ENCODE measurements at regions not wholly inside any gene's neighbourhood (a gene's known extent, or its start where the extent isn't known, plus 50 kb on each side); places are given as distances from the start of the nearest gene placed in this dataset.

DNA sequence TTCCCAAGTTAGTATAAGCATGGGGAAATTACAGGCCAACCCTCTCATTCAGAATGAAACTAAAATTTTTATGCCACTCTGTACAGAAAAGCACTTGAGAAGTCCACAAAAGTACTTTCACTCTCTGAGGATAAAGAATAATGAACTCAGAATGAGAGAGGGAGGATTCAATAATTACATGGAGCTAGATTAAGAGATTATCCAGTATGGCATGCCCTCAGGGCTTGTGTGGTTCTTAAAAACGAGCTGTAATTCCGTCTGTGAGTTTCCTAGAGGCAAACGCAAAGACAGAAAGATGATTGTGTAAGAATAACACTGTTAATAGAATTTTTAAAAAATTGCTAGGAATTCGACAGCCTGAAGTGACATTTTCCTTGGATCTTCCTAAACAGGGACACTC, 126.8 kb upstream of the PTCH1 start:
- TF ChIP-seq, protein P1, sequence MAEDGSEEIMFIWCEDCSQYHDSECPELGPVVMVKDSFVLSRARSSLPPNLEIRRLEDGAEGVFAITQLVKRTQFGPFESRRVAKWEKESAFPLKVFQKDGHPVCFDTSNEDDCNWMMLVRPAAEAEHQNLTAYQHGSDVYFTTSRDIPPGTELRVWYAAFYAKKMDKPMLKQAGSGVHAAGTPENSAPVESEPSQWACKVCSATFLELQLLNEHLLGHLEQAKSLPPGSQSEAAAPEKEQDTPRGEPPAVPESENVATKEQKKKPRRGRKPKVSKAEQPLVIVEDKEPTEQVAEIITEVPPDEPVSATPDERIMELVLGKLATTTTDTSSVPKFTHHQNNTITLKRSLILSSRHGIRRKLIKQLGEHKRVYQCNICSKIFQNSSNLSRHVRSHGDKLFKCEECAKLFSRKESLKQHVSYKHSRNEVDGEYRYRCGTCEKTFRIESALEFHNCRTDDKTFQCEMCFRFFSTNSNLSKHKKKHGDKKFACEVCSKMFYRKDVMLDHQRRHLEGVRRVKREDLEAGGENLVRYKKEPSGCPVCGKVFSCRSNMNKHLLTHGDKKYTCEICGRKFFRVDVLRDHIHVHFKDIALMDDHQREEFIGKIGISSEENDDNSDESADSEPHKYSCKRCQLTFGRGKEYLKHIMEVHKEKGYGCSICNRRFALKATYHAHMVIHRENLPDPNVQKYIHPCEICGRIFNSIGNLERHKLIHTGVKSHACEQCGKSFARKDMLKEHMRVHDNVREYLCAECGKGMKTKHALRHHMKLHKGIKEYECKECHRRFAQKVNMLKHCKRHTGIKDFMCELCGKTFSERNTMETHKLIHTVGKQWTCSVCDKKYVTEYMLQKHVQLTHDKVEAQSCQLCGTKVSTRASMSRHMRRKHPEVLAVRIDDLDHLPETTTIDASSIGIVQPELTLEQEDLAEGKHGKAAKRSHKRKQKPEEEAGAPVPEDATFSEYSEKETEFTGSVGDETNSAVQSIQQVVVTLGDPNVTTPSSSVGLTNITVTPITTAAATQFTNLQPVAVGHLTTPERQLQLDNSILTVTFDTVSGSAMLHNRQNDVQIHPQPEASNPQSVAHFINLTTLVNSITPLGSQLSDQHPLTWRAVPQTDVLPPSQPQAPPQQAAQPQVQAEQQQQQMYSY (CRISPR knock-in tag; IDR thresholded peaks at IDR 0.05): no peak
- TF ChIP-seq HDAC6 (IDR thresholded peaks at IDR 0.05; ENCODE audit: unreplicated experiment): no peak
- no peak for TF ChIP-seq FOXM1 (IDR thresholded peaks at IDR 0.05; ENCODE audit: low read depth, low read length)
- no peak for TF ChIP-seq IKZF1 (conservative IDR thresholded peaks at IDR 0.05)
- TF ChIP-seq, protein P2, sequence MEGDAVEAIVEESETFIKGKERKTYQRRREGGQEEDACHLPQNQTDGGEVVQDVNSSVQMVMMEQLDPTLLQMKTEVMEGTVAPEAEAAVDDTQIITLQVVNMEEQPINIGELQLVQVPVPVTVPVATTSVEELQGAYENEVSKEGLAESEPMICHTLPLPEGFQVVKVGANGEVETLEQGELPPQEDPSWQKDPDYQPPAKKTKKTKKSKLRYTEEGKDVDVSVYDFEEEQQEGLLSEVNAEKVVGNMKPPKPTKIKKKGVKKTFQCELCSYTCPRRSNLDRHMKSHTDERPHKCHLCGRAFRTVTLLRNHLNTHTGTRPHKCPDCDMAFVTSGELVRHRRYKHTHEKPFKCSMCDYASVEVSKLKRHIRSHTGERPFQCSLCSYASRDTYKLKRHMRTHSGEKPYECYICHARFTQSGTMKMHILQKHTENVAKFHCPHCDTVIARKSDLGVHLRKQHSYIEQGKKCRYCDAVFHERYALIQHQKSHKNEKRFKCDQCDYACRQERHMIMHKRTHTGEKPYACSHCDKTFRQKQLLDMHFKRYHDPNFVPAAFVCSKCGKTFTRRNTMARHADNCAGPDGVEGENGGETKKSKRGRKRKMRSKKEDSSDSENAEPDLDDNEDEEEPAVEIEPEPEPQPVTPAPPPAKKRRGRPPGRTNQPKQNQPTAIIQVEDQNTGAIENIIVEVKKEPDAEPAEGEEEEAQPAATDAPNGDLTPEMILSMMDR (IDR thresholded peaks at IDR 0.05 in 2 of 3, conservative IDR thresholded peaks at IDR 0.05 in 1 of 3; ENCODE audit: control insufficient read depth in 2 of 3, extremely low read depth in 1 of 3, insufficient read depth in 1 of 3, low read depth in 3 of 3, low read length in 3 of 3): no peak
- TF ChIP-seq NFYB (IDR thresholded peaks at IDR 0.05; ENCODE audit: insufficient read depth, low read depth, low read length): no peak
- TF ChIP-seq, protein P3, sequence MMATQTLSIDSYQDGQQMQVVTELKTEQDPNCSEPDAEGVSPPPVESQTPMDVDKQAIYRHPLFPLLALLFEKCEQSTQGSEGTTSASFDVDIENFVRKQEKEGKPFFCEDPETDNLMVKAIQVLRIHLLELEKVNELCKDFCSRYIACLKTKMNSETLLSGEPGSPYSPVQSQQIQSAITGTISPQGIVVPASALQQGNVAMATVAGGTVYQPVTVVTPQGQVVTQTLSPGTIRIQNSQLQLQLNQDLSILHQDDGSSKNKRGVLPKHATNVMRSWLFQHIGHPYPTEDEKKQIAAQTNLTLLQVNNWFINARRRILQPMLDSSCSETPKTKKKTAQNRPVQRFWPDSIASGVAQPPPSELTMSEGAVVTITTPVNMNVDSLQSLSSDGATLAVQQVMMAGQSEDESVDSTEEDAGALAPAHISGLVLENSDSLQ (IDR thresholded peaks at IDR 0.05): no peak
- TF ChIP-seq, protein P4, sequence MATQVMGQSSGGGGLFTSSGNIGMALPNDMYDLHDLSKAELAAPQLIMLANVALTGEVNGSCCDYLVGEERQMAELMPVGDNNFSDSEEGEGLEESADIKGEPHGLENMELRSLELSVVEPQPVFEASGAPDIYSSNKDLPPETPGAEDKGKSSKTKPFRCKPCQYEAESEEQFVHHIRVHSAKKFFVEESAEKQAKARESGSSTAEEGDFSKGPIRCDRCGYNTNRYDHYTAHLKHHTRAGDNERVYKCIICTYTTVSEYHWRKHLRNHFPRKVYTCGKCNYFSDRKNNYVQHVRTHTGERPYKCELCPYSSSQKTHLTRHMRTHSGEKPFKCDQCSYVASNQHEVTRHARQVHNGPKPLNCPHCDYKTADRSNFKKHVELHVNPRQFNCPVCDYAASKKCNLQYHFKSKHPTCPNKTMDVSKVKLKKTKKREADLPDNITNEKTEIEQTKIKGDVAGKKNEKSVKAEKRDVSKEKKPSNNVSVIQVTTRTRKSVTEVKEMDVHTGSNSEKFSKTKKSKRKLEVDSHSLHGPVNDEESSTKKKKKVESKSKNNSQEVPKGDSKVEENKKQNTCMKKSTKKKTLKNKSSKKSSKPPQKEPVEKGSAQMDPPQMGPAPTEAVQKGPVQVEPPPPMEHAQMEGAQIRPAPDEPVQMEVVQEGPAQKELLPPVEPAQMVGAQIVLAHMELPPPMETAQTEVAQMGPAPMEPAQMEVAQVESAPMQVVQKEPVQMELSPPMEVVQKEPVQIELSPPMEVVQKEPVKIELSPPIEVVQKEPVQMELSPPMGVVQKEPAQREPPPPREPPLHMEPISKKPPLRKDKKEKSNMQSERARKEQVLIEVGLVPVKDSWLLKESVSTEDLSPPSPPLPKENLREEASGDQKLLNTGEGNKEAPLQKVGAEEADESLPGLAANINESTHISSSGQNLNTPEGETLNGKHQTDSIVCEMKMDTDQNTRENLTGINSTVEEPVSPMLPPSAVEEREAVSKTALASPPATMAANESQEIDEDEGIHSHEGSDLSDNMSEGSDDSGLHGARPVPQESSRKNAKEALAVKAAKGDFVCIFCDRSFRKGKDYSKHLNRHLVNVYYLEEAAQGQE (IDR thresholded peaks at IDR 0.05; ENCODE audit: low read depth, low read length): no peak
- no peak for TF ChIP-seq RFX5 (IDR thresholded peaks at IDR 0.05; ENCODE audit: low read depth, low read length)
